H1 (cell line): ENCODE measurements at regions not wholly inside any gene's neighbourhood (a gene's known extent, or its start where the extent isn't known, plus 50 kb on each side); places are given as distances from the start of the nearest gene placed in this dataset.

Experiments
- CTCF ChIA-PET: fragments of 300-600 bp; sonication (Branson Sonifier 250); formaldehyde crosslinking; loops from one replicate; lab custom pipeline; 2021; ENCODE audit not compliant: partially characterized antibody; lab: Charles Lee
- POLR2A ChIA-PET: fragments of 300-600 bp; sonication (Branson Sonifier 250); formaldehyde crosslinking; loops from one replicate; lab custom pipeline; 2021; ENCODE audit warnings: inconsistent platforms; ENCODE audit not compliant: partially characterized antibody; lab: Charles Lee
- DNase-seq, 2 experiments: peaks; one replicate each; pipeline versions ENCODE4 v3.0.0 to v3.0.0-alpha.2; 2010 to 2022; ENCODE audit warnings: low spot score in 2 of 2, low read depth in 1 of 2, mixed read lengths in 1 of 2
- FAIRE-seq: peaks from 2 replicates; lab custom pipeline; 2011; peaks lifted over from hg19 to GRCh38; lab: Jason Lieb, UNC
- H2AFZ ChIP-seq: 2 replicates; pipeline ENCODE4 v1.8.1; 2012; ENCODE audit warnings: low read length, inconsistent platforms
- H2AK5ac ChIP-seq: 2 replicates; pipeline ENCODE4 v1.6.1; 2013; ENCODE audit warnings: low read depth, low read length
- H2BK120ac ChIP-seq: replicated peaks from 2 replicates; pipeline ENCODE3; 2013; ENCODE audit warnings: low read depth, low read length, inconsistent platforms
- H2BK12ac ChIP-seq: 2 replicates; pipeline ENCODE4 v1.6.1; 2013; ENCODE audit warnings: low read depth, low read length
- H2BK15ac ChIP-seq: 2 replicates; pipeline ENCODE4 v1.6.1; 2013; ENCODE audit warnings: low read length
- H2BK20ac ChIP-seq: 2 replicates; pipeline ENCODE4 v1.6.1; 2013; ENCODE audit warnings: low read length
- H2BK5ac ChIP-seq: 2 replicates; pipeline ENCODE4 v1.6.1; 2013; ENCODE audit warnings: low read depth, low read length
- H3K14ac ChIP-seq: 2 replicates; pipeline ENCODE4 v1.6.1; 2013; ENCODE audit warnings: inconsistent platforms; ENCODE audit not compliant: insufficient read length
- H3K18ac ChIP-seq: 2 replicates; pipeline ENCODE4 v1.6.1; 2013; ENCODE audit warnings: low read length; ENCODE audit errors: extremely low read depth
- H3K23ac ChIP-seq: 2 replicates; pipeline ENCODE4 v1.6.1; 2013; ENCODE audit warnings: inconsistent platforms; ENCODE audit not compliant: insufficient read length
- H3K23me2 ChIP-seq: 2 replicates; pipeline ENCODE4 v1.6.1; 2013; ENCODE audit warnings: low read depth, low read length
- H3K27ac ChIP-seq: 2 replicates; pipeline ENCODE4 v1.6.1; 2011; ENCODE audit warnings: low read depth, low read length, inconsistent platforms
- H3K27me3 ChIP-seq, 4 experiments: replicated peaks in 1 of 4; 1 replicate in 1 of 4; 2 replicates in 3 of 4; pipeline versions ENCODE4 v1.6.1 to v1.8.1; 2011 to 2013; ENCODE audit warnings: low read length in 3 of 4, mild to moderate bottlenecking in 3 of 4, inconsistent platforms in 2 of 4, mixed read lengths in 2 of 4, moderate library complexity in 1 of 4; ENCODE audit not compliant: control insufficient read depth in 3 of 4, insufficient read depth in 3 of 4; ENCODE audit errors: extremely low read depth in 1 of 4
- H3K36me3 ChIP-seq, 4 experiments: 2 replicates each; pipeline versions ENCODE4 v1.6.1 to v1.8.1; 2011 to 2013; ENCODE audit warnings: mild to moderate bottlenecking in 4 of 4, low read length in 3 of 4, moderate library complexity in 2 of 4, control low read depth in 1 of 4, inconsistent platforms in 1 of 4; ENCODE audit not compliant: insufficient read depth in 4 of 4, control insufficient read depth in 2 of 4
- H3K4ac ChIP-seq: replicated peaks from 2 replicates; pipeline ENCODE3; 2013; ENCODE audit warnings: low read length, low read depth, mixed read lengths, inconsistent platforms; ENCODE audit not compliant: insufficient read length
- H3K4me1 ChIP-seq, 4 experiments: replicated peaks in 1 of 4; 1 replicate in 1 of 4; 2 replicates in 3 of 4; pipeline versions ENCODE4 v1.6.1 to v1.8.1; 2011 to 2013; ENCODE audit warnings: low read length in 3 of 4, inconsistent platforms in 2 of 4, mixed read lengths in 1 of 4; ENCODE audit not compliant: insufficient read depth in 4 of 4, control insufficient read depth in 3 of 4
- H3K4me2 ChIP-seq, 2 experiments: 2 replicates each; pipeline versions ENCODE4 v1.6.1 to v1.8.1; 2011 to 2013; ENCODE audit warnings: low read depth in 2 of 2, low read length in 2 of 2, control low read depth in 1 of 2, inconsistent platforms in 1 of 2, mild to moderate bottlenecking in 1 of 2; ENCODE audit not compliant: insufficient read depth in 1 of 2
- H3K4me3 ChIP-seq, 4 experiments: fragments of 200-600, 300-600 bp in 1 of 4; sonication (generic), shearing (Covaris generic), sonication (Bioruptor Twin) in 1 of 4; 2 replicates each; pipeline versions ENCODE4 v1.5.1 to v1.8.1; 2011 to 2016; ENCODE audit warnings: low read length in 4 of 4, low read depth in 3 of 4, control low read depth in 2 of 4, inconsistent platforms in 2 of 4, mild to moderate bottlenecking in 2 of 4, mixed read lengths in 1 of 4, moderate library complexity in 1 of 4; ENCODE audit not compliant: insufficient read depth in 2 of 4; ENCODE audit errors: extremely low read depth in 1 of 4
- H3K56ac ChIP-seq: replicated peaks from 2 replicates; pipeline ENCODE3; 2013; ENCODE audit warnings: low read depth, mild to moderate bottlenecking, mixed read lengths, low read length, inconsistent platforms; ENCODE audit not compliant: insufficient read length
- H3K79me1 ChIP-seq: 2 replicates; pipeline ENCODE4 v1.6.1; 2013; ENCODE audit warnings: low read depth, low read length, control low read depth
- H3K79me2 ChIP-seq, 2 experiments: 2 replicates each; pipeline versions ENCODE4 v1.6.1 to v1.8.1; 2012 to 2013; ENCODE audit warnings: low read length in 2 of 2, mild to moderate bottlenecking in 2 of 2, inconsistent platforms in 1 of 2; ENCODE audit not compliant: insufficient read depth in 2 of 2, control insufficient read depth in 1 of 2
- H3K9ac ChIP-seq, 4 experiments: replicated peaks in 1 of 4; 1 replicate in 1 of 4; 2 replicates in 3 of 4; pipeline versions ENCODE4 v1.6.1 to v1.8.1; 2011 to 2013; ENCODE audit warnings: low read depth in 3 of 4, low read length in 3 of 4, control low read depth in 2 of 4, mild to moderate bottlenecking in 2 of 4, moderate library complexity in 2 of 4, inconsistent platforms in 1 of 4; ENCODE audit errors: extremely low read depth in 1 of 4
- H3K9me3 ChIP-seq, 2 experiments: 2 replicates each; pipeline versions ENCODE4 v1.6.1 to v1.8.1; 2012 to 2013; ENCODE audit warnings: mild to moderate bottlenecking in 2 of 2, moderate library complexity in 2 of 2, control low read depth in 1 of 2, inconsistent platforms in 1 of 2, low read depth in 1 of 2, low read length in 1 of 2, mixed read lengths in 1 of 2; ENCODE audit not compliant: insufficient read depth in 2 of 2
- H4K20me1 ChIP-seq, 2 experiments: replicated peaks in 1 of 2; 2 replicates each; pipeline versions ENCODE3 to v1.8.1; 2011 to 2013; ENCODE audit warnings: inconsistent platforms in 2 of 2, low read length in 2 of 2, mild to moderate bottlenecking in 1 of 2; ENCODE audit not compliant: insufficient read depth in 2 of 2, control insufficient read depth in 1 of 2
- H4K5ac ChIP-seq: 2 replicates; pipeline ENCODE4 v1.6.1; 2013; ENCODE audit warnings: low read length, low read depth, mixed read lengths, inconsistent platforms; ENCODE audit not compliant: insufficient read length
- H4K8ac ChIP-seq: 2 replicates; pipeline ENCODE4 v1.8.0; 2013; ENCODE audit warnings: mild to moderate bottlenecking, moderate library complexity, low read length, inconsistent platforms; ENCODE audit not compliant: insufficient read depth; ENCODE audit errors: extremely low read depth
- H4K91ac ChIP-seq: replicated peaks from 2 replicates; pipeline ENCODE3; 2013; ENCODE audit warnings: low read length, mixed read lengths, inconsistent platforms; ENCODE audit not compliant: insufficient read length
- BACH1 ChIP-seq: IDR thresholded peaks from 2 replicates; pipeline ENCODE4 v1.6.1; 2012; ENCODE audit warnings: low read length, improper control_type of control experiment
- EGR1 ChIP-seq: IDR thresholded peaks from 2 replicates; pipeline ENCODE4 v1.6.1; 2011; ENCODE audit warnings: low read depth, low read length, borderline replicate concordance
- GABPA ChIP-seq: IDR thresholded peaks from 2 replicates; pipeline ENCODE4 v1.6.1; 2011; ENCODE audit warnings: mild to moderate bottlenecking, low read length, moderate library complexity, borderline replicate concordance; ENCODE audit not compliant: insufficient read depth
- KDM4A ChIP-seq: IDR thresholded peaks from one replicate; pipeline ENCODE4 v1.7.1; 2012; ENCODE audit warnings: low read depth, mild to moderate bottlenecking, moderate library complexity, low read length, inconsistent platforms; ENCODE audit not compliant: severe bottlenecking
- POLR2A ChIP-seq, 2 experiments: IDR thresholded peaks; 1 replicate in 1 of 2; 2 replicates in 1 of 2; pipeline ENCODE4 v1.6.1; 2011; ENCODE audit warnings: low read depth in 2 of 2, low read length in 2 of 2, mild to moderate bottlenecking in 2 of 2; ENCODE audit errors: control extremely low read depth in 1 of 2
- POLR2AphosphoS5 ChIP-seq: IDR thresholded peaks from 2 replicates; pipeline ENCODE4 v1.6.1; 2011; ENCODE audit warnings: low read depth, low read length
- RBBP5 ChIP-seq: IDR thresholded peaks from 2 replicates; pipeline ENCODE4 v1.7.1; 2012; ENCODE audit warnings: low read depth, mild to moderate bottlenecking, inconsistent platforms, low read length, moderate library complexity, borderline replicate concordance
- RFX5 ChIP-seq: IDR thresholded peaks from 2 replicates; pipeline ENCODE4 v1.6.1; 2011; ENCODE audit warnings: low read depth, low read length, improper control_type of control experiment, borderline replicate concordance
- SAP30 ChIP-seq: fragments of 300-600 bp; sonication (generic); IDR thresholded peaks from 2 replicates; pipeline ENCODE4 v1.7.1; 2012; ENCODE audit warnings: low read length, moderate library complexity, mild to moderate bottlenecking, inconsistent platforms; ENCODE audit not compliant: insufficient read depth, insufficient replicate concordance
- SRF ChIP-seq: IDR thresholded peaks from 2 replicates; pipeline ENCODE4 v1.6.1; 2011; ENCODE audit warnings: mild to moderate bottlenecking, low read depth, low read length, moderate library complexity
- TAF1 ChIP-seq: IDR thresholded peaks from 2 replicates; pipeline ENCODE4 v1.6.1; 2011; ENCODE audit warnings: mild to moderate bottlenecking, low read depth, low read length
- WGBS, 2 experiments: shearing (Covaris generic) in 1 of 2; methylation state at CpG; one replicate each; pipeline versions ENCODE4 v1.1.6 to v1.1.7; 2013 to 2015; ENCODE audit warnings: low lambda C conversion rate in 2 of 2, mixed read lengths in 2 of 2, inconsistent platforms in 1 of 2, low coverage in 1 of 2, missing lambda C conversion rate in 1 of 2; ENCODE audit not compliant: insufficient replicate concordance in 2 of 2, insufficient coverage in 1 of 2, insufficient read length in 1 of 2; ENCODE audit errors: extremely low coverage in 1 of 2, missing lambda C conversion rate in 1 of 2; 5-methylcytosine and 5-hydroxymethylcytosine counted together
- TF ChIP-seq, protein P1 (sequence below): IDR thresholded peaks from 2 replicates; pipeline ENCODE4 v1.6.1; 2011; ENCODE audit warnings: low read depth, mild to moderate bottlenecking, low read length; ENCODE audit not compliant: insufficient read depth
- TF ChIP-seq, protein P2 (sequence below), 3 experiments: IDR thresholded peaks; 1 replicate in 2 of 3; 2 replicates in 1 of 3; pipeline versions ENCODE4 v1.5.1 to v1.6.1; 2011; ENCODE audit warnings: low read length in 3 of 3, mild to moderate bottlenecking in 3 of 3, inconsistent platforms in 2 of 3, low read depth in 1 of 3, moderate library complexity in 1 of 3; ENCODE audit not compliant: insufficient read depth in 1 of 3; ENCODE audit errors: control extremely low read depth in 1 of 3

DNA sequence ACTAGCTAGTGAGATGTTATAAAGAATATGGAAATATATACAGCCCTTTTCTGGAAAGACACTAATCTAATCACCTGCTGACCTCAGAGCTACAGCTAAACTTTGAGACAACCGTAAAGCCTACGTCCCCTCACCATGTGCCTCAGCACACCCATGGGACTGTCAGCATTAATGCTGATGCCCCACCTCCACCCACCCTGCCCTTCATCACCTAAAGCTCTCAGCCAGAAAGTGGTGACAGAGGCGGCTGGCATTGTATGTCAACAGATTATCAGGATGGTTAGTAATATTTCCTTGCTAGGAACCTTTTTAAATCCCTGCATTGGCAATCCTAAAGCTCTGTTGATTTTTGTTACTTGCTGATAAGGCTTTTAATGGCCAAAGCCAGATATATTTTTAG is 1177.9 kb downstream of the DIAPH3 start:
- H3K9ac ChIP-seq, result no peak overlapping the region
- no peak overlapping the region for H3K14ac ChIP-seq
- H2AK5ac ChIP-seq, result no peak overlapping the region
- no peaks in the 10 kb centered on the region for H4K20me1 ChIP-seq
- no peak overlapping the region for H3K4ac ChIP-seq
- H2BK15ac ChIP-seq, result no peak overlapping the region
- DNase-seq, result no peak
- no peaks in the 10 kb centered on the region for H3K79me2 ChIP-seq
- H3K9me3 ChIP-seq, result no peaks in the 10 kb centered on the region
- no peak overlapping the region for H4K8ac ChIP-seq
- no peaks in the 10 kb centered on the region for H3K36me3 ChIP-seq
- no peaks in the 10 kb centered on the region for H3K79me1 ChIP-seq
- CTCF ChIA-PET, result no interaction called here
- no peak overlapping the region for H3K23ac ChIP-seq
- H4K91ac ChIP-seq, result no peak overlapping the region
- H3K18ac ChIP-seq, result no peak overlapping the region
- no peak overlapping the region for H3K4me3 ChIP-seq
- H3K4me2 ChIP-seq, result no peak overlapping the region
- POLR2A ChIA-PET, result no interaction called here
- no peak overlapping the region for H3K56ac ChIP-seq
- H2BK5ac ChIP-seq, result no peak overlapping the region
- no peak overlapping the region for H3K27ac ChIP-seq
- H3K27me3 ChIP-seq, result no peaks in the 10 kb centered on the region
- no peaks in the 10 kb centered on the region for H3K4me1 ChIP-seq
- FAIRE-seq, result no peak
- no peak overlapping the region for H4K5ac ChIP-seq
- no peak overlapping the region for H2BK20ac ChIP-seq
- H2BK12ac ChIP-seq, result no peak overlapping the region
- no peak overlapping the region for H2AFZ ChIP-seq
- no peaks in the 10 kb centered on the region for H3K23me2 ChIP-seq
- no peak overlapping the region for H2BK120ac ChIP-seq
- 97% methylated on average over 3 of the region's 3 CpGs; no CpG with 5 or more reads in 1 of the 2 experiments for whole genome bisulfite sequencing, 2 experiments
- TF ChIP-seq BACH1 (no peak), TAF1 (no peak), SRF (no peak), SAP30 (no peak), RBBP5 (no peak), RFX5 (no peak), EGR1 (no peak), KDM4A (no peak), POLR2A (IDR thresholded peaks at IDR 0.05; ENCODE audit: control extremely low read depth in 1 of 2, low read depth in 2 of 2, low read length in 2 of 2) (no peak), POLR2AphosphoS5 (no peak), GABPA (no peak)
- TF ChIP-seq, protein P1, sequence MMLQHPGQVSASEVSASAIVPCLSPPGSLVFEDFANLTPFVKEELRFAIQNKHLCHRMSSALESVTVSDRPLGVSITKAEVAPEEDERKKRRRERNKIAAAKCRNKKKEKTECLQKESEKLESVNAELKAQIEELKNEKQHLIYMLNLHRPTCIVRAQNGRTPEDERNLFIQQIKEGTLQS, result no peak
- TF ChIP-seq, protein P2, sequence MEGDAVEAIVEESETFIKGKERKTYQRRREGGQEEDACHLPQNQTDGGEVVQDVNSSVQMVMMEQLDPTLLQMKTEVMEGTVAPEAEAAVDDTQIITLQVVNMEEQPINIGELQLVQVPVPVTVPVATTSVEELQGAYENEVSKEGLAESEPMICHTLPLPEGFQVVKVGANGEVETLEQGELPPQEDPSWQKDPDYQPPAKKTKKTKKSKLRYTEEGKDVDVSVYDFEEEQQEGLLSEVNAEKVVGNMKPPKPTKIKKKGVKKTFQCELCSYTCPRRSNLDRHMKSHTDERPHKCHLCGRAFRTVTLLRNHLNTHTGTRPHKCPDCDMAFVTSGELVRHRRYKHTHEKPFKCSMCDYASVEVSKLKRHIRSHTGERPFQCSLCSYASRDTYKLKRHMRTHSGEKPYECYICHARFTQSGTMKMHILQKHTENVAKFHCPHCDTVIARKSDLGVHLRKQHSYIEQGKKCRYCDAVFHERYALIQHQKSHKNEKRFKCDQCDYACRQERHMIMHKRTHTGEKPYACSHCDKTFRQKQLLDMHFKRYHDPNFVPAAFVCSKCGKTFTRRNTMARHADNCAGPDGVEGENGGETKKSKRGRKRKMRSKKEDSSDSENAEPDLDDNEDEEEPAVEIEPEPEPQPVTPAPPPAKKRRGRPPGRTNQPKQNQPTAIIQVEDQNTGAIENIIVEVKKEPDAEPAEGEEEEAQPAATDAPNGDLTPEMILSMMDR (IDR thresholded peaks at IDR 0.05; ENCODE audit: control extremely low read depth in 1 of 3, insufficient read depth in 1 of 3, low read depth in 1 of 3, low read length in 3 of 3), result no peak
